NCI-H2196 treated with DMSO at 0.1 percent for 48 hours (cell line): ENCODE measurements at regions not wholly inside any gene's neighbourhood (a gene's known extent, or its start where the extent isn't known, plus 50 kb on each side); places are given as distances from the start of the nearest gene placed in this dataset.
"Not testable (repeated sequence)": the region's sequence is repeated elsewhere in the genome, so short reads cannot be mapped to it uniquely, and the experiment has no call there.

Experiments used
- DNase-seq: peaks from one replicate; lab custom pipeline; 2025; ENCODE audit not compliant: unreplicated experiment; lab: John Stamatoyannopoulos, UW

DNA sequence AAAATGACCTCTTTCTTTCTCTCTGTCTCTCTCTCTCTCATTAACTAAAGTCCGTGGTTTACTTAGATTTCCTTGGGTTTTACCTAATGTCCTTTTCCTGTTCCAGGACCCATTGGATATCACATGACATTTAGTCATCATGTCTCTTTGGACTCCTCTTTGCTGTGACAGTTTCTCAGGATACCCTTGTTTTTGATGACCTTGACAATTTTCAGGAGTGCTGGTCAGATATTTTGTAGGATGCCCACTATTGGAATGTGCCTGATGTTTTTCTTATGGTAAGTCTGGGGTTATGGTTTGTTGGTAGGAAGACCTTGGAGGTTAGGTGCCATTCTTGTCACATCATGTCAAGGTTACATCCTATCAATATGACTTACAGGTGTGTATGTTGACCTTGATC lies 199.2 kb upstream of the HTR1E start:
- no peak for DNase-seq

DNA sequence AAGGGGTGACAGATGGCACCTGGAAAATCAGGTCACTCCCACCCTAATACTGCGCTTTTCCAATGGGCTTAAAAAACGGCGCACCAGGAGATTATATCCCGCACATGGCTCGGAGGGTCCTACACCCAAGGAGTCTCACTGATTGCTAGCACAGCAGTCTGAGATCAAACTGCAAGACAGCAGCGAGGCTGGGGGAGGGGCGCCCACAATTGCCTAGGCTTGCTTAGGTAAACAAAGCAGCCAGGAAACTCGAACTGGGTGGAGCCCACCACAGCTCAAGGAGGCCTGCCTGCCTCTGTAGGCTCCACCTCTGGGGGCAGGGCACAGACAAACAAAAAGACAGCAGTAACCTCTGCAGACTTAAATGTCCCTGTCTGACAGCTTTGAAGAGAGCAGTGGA lies 205.7 kb upstream of the HTR1E start:
- not testable (repeated sequence) for DNase-seq

DNA sequence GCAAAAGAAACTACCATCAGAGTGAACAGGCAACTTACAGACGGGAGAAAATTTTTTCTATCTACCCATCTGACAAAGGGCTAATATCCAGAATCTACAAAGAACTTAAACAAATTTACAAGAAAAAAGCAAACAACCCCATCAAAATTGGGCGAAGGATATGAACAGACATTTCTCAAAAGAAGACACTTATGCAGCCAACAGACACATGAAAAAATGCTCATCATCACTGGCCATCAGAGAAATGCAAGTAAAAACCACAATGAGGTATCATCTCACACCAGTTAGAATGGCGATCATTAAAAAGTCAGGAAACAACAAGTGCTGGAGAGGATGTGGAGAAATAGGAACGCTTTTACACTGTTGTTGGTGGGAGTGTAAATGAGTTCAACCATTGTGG lies 206.6 kb upstream of the HTR1E start:
- not testable (repeated sequence) for DNase-seq

DNA sequence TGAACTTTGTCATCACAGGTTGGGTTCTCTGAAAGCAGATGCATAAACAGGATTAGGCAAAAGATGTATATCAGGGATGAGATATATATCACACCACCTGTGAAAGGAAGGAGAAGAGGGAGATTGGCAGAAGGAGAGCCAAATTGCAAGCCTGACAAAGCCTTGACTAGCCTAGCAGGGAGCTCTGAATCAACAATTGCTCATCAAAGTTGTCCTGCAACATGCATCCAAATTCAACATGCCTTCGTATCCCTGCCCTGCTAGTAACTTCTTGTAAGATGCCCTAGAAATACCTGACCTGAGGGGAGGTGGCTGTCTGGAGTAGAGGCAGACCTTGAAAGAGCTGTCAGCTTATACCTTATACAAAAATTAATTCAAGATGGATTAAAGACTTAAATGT lies 207.1 kb upstream of the HTR1E start:
- DNase-seq: no peak

DNA sequence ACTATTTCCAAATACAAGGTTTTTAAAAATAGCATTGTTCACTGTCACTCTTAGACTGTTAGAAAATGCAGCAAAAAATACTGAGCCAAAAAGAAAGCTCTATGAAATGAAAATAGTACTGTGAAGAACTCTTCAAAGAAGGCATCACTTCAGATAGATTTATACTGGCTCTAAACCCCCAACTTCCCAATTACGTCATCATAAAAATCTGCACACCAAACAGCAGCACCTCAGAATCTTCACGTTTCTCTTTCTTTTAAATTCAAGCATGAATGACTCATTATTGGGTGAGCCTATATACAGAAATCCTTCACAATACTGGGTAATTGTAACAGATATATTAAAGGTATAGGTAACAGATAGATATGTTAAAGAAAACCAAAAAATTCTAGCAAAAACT lies 208.4 kb upstream of the HTR1E start:
- DNase-seq: no peak

DNA sequence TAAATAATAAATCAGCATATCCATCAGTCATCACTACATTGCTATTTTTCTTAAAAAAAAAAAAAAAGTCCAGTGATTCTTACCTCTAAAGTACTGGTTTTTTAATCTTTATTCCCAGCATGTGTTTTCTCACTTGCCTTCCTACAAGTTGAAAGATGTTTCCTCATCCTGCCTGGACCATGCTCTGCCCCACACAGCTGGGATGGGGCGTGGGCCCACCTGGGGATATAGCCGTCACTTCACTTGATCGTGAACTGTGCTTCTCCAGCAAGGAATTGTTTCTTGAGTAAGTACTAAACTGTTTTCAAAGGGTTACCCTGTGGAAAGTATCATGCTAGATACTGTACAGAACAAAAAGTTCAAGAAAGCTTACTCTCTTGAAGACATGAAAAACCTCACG lies 212.6 kb upstream of the HTR1E start:
- no peak for DNase-seq

DNA sequence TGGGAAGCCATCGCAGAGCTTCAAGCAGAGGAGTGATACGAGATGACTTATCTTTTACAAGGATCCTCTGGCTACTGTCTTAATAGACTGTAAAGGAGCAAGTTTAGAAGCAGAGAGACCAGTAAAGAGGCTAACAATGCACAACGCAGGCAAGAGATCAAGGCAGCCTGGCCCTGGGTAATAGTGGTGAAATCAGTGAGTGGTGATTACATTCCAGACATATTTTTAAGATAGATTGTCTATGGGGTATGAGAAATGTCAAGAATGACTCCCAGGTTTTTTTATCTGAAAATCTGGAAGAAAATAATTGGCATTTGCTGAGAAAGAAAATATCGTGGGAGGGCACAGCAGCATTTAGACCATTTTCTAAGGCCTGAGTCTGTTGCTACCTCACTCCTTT lies 213.6 kb upstream of the HTR1E start:
- no peak for DNase-seq

DNA sequence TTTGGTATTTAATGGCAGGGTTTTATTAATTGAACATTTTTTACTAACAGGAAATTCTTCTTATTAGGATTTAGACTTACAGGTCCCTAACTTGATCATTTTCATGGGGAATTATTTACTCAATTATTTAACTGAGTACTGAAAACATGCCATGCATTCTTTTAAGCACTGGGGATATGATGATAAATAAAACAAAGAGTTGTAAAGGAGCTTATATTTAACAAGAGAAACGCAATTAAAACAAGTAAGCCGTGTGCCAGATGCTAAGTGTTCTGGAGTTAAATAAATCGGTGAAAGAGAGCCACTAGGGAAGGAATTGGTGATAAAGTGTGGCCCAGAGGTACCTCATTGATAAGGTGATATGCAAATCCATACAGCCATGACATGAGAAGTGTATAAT lies 214.2 kb upstream of the HTR1E start:
- no peak for DNase-seq

DNA sequence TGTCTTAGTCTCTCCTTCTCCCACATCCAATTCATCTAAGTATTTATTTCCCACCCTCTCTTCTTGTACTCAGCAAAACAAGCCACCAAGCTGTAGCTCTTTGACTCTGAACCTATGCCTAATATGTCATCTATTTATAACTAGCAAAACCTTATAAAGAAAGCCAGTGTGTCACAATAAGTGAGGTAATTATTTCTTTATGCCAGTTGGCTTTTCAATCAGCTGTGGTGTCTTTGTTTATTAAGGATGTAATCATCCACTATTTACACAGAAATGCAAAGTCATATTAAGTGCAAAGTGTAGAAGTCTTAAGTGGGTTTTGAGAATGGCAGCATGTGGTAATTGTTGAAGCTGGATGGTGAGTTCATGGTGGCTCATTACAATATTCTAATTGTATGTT lies 215.2 kb upstream of the HTR1E start:
- DNase-seq: no peak

DNA sequence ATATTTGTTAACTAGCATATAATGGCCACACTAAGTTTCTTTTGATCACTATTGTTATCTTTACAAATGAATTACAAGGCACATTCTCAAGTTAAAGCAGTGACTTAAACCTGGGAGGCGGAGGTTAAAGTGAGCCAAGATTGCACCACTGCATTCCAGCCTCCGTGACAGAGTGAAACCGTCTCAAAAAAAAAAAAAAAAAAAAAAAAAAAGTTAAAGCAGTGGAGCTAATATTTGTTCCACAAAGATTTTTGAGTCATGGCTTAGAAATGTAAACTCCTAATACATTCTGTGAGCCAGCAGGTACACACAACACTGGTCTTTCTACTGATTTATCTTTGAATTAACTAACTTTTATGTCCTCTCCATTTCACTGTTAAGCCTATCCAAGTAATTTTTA lies 221.7 kb upstream of the HTR1E start:
- no peak for DNase-seq

DNA sequence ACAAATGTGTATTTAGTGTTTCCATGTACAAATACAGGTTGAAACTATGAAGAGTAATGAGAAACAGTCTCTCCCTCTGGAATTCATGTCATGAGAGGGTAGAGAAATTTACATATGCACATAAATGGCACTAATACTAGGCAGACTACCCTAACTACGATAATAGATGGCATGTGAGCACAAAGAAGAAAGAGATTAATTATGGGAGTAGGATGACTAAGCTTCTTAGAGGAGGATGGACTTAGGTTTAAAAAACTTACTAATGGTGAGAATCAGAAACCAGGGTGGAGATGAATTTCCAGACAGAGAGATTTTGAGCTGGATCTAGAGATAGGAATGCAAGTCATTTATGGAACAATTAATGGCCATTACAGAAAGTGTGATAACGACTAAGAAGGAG lies 225.3 kb upstream of the HTR1E start:
- DNase-seq: no peak

DNA sequence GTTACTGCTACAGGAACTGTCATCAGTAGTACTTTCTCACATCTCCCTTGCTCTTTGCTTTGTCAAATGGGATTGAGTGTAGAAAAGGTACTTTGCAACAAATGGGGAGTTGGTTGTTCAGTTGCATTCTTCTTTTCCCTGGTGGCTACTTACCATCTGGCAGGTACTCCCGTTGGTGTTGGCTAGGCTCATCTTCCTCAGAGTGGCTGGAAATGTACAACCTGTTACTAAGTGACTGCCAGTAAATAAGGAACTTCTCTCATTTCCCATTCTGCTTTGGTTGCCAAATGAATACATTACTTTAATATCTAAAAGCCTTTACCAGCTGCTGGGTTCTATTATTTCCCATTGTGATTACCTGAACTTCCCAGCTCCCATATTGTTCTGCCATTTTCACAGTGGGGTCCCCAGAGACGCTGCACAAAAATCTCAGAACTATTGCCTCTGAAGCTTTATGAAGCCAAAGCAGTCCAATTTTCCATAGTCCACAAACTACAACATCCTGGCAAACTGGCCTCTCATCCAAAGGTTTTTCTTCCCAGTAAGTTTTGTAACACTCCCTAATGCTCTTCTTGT lies 229.7 kb upstream of the HTR1E start:
- DNase-seq: no peak

DNA sequence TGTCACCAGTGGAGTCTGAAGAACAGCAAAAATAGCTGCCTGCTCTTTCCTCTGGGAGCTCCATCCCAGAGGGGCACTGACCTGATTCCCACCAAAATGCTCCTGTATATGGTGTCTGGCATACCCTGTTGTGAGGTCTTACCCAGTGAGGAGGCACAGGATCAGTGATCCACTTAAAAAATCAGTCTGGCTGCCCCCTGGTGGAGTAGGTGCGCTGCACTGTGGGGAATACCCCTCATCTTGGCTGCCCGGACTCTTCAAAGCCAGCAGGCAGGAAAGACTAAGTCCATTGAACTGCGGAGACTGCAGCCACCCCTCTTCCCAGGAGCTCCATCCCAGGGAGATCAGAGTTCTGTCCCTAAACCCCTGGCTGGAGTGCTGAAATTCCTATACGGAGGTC lies 230.9 kb upstream of the HTR1E start:
- no peak for DNase-seq

DNA sequence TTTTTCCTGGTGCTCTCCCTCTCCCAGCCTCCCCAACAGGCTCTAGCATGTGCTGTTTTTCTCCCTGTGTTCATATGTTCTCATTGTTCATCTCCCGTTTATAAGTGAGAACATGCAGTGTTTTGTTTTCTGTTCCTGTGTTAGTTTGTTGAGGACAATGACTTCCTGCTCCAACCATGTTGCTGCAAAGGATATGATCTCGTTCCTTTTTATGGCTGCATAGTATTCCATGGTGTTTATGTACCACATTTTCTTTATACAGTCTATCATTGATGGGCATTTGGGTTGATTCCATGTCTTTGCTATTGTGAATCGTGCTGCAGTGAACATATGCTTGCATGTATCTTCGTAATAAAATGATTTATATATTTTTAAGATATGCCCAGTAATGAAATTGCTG lies 236.1 kb upstream of the HTR1E start:
- not testable (repeated sequence) for DNase-seq

DNA sequence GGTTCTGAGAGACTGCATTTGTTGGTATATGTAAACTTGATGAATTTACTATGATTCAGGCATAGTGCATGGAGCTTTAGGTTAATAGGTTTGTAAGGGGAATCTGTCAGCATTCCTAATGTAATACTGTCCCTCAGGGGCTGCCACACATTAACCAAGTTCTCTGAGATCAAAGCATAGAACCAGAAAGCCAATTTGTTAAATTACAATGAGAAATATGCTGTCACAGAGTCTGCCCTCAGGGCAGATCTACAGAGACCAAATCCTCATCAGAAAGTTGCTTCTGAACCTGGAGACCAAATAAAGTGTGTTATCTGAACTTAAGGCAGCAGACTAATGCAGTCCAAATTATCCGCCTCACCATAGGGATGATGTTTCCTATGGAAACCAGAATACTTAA lies 250.8 kb upstream of the HTR1E start:
- no peak for DNase-seq

DNA sequence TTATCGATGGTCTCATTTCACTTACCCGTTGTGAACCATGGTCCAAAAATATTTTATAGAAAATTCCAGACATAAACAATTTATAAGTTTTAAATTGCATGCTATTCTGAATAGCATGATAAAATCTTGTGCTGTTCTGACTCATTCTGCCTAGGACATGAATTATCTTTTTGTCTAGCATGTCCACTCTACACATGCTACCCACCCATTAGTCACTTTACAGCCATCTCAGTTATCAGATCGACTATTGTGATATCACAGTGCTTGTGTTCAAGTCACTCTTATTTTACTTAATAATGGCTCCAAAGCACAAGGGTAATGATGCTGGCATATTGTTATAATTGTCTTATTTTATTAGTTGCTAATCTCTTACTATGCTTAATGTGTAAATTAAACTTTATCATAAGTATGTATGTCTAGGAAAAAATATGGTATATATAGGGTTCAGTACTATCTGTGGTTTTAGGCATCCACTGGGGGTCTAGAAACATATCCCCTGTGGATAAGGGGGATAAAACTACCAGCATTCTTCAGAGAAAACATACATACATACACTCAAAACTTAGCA lies 252.0 kb upstream of the HTR1E start:
- DNase-seq: no peak

DNA sequence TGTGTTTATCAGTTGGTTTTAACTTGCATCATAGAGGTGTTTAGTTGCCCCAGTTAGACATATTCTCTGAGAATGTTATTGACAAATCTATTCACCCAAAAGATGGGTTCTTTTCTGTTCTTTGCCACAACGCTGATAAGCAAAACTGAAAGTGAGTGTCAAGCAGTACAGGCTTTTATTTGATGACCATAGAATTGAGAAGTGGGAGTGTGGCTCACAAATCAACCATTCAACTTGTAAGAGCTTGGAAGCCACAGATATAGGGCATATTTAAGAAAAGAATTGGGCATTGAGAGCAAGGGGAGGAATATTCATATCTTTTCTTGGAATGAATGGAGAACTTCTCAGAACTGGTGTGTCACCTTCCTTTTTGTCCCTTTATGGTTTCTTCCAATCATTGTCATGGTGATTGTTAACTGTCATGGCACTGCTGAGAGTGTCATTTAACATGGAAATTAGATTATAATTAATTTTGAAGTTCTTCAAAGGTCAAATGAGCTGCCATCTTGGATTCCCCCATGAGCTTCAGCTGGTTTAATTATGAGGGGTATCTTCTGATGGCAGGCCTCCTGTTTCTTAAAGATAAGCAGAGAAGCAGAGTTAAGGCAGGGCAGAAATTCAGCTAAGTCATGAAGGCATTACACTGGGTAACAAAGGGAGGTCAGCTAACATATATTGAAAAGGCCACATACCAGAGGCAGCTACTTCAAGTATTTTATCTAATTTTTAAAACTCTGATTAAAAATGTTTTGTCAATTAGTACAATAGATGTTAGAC lies 254.0 kb upstream of the HTR1E start:
- no peak for DNase-seq

DNA sequence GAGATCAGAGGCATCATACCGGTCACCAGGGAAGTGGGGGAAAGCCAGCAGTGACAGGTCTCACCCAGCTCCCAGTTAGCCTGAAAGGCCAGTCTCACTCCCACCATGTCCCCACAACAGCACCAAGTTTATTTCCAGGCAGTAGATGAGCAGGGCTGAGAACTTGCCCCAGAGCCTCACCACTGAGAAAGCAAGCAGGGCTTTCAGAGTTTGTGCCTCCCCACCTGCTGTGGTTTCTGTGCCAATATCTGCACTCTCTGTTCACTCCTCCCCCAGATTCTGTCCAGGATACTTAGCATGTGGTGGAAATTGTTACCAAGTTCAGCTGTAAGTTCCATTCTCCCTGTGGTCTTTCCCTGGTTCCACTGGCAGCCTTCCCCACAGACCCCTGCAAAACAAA lies 255.0 kb upstream of the HTR1E start:
- no peak for DNase-seq

DNA sequence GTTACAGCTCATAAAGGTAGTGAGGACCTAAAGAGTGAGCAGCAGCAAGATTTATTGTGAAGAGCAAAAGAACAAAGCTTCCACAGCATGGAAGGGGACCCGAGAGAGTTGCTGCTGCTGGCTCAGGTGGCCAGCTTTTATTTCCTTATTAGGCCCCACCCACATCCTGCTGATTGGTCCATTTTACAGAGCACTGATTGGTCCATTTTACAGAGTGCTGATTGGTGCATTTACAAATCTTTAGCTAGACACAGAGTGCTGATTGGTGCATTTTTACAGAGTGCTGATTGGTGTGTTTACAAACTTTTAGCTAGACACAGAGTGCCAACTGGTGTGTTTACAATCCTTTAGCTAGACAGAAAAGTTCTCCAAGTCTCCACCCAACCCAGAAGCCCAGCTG lies 256.2 kb upstream of the HTR1E start:
- DNase-seq: not testable (repeated sequence)

DNA sequence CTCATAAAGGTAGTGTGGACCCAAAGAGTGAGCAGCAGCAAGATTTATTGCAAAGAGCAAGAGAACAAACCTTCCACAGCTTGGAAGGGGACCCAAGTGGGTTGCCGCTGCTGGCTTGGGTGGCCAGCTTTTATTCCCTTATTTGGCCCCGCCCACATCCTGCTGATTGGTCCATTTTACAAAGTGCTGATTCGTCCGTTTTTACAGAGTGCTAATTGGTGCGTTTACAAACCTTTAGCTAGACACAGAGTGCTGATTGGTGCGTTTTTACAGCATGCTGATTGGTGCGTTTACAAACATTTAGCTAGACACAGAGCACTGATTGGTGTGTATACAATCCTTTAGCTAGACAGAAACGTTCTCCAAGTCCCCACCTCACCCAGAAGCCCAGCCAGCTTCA lies 265.2 kb upstream of the HTR1E start:
- DNase-seq: not testable (repeated sequence)

DNA sequence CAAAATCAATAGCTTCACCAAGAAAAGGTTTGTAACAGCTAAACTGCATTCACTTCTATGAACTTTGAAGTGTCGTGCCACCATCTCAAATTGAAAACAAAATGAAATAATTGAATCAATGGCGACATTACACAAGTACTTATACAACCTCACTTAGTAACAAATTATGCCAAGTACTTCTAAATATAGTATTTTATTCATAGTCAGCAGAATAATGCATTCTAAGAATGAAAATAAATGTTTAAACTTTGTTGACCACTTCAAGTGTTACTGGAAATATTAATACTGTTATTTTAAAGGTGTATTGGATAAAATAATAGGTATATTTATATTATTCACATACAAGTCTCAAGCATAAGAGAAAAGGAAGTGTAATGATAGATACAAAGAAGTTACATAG lies 280.1 kb upstream of the HTR1E start:
- DNase-seq: no peak

DNA sequence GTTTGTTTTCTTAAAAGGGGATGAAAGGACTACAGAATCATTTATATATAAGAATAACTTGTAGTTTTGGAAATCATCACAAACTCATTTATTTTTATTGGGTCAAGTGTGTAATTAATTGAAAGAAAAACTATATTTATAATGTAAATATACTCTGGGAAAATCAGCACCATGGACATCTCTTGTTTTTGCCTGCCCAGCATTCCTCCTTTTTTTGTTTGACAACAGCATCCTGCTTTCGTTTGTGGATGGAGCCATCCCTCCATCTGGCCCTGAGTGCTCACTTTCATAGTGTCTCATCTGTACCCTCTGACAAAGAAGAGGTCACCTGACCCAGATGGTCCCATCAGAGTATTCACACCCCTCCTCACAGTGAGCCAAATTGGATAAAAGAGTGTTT lies 308.2 kb upstream of the HTR1E start:
- no peak for DNase-seq

DNA sequence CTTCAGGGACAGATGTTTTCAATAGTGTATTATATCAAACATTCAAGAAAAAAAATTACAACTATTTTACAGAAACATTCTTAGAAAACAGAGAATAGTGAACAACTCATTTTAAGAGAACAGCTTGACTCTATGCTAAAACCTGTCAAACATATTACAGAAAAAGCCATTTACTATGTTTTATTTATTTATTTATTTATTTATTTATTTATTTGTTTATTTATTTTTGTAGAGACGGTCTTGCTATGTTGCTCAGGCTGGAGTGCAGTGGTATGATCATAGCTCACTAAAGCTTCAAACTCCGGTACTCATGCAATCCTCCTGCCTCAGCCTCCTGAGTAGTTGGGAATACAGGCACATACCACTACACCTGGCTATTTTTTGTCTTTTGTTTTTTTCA lies 317.9 kb upstream of the HTR1E start:
- no peak for DNase-seq
